SIG-M5 (cell line): ENCODE measurements at regions not wholly inside any gene's neighbourhood (a gene's known extent, or its start where the extent isn't known, plus 50 kb on each side); places are given as distances from the start of the nearest gene placed in this dataset.

Experiments used
- DNase-seq: peaks from one replicate; lab custom pipeline; 2025; lab: John Stamatoyannopoulos, UW

DNA sequence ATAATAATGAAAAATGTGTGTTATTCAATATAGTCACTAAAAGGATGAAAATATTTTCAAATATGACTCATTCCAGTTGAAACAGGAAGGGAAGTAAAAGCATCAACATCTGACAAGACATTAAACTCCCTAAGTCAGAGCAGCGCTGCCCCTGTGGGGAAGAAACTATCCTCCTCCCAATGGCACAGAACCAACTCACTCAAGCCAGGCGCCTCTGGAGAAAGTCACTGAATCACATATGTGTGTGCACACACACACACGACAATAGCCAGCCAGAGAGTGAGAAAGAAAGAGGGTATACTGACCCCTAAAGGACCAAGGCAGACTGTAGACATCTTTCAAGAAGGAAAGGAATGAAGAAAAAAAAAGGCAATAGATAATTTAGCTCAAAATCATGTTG is 126.9 kb downstream of the SETD4 start:
- no peak for DNase-seq

- peak; percentile 100 for DNase-seq
Measured at GRCh38 chr21:35932232-35932911, 128.0 kb downstream of the SETD4 start.

DNA sequence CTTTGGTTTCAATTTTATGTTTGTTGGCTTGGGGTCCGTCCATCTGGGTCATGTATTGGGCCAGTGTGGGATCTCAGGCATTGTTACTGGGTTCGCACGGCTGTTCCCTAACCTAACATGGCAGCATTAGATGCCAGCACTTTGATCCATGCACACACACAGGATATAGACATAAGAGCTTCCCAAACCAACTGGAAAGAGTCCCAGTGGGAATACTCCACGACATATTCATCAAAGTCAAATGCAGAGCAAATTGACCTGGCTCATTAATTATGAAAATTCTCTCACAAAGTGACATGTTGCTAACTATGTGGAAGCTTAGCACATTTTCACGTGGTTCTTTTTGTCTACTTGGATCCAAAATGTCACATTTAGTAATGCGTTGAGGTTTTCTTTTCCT is 130.4 kb downstream of the SETD4 start:
- no peak for DNase-seq

DNA sequence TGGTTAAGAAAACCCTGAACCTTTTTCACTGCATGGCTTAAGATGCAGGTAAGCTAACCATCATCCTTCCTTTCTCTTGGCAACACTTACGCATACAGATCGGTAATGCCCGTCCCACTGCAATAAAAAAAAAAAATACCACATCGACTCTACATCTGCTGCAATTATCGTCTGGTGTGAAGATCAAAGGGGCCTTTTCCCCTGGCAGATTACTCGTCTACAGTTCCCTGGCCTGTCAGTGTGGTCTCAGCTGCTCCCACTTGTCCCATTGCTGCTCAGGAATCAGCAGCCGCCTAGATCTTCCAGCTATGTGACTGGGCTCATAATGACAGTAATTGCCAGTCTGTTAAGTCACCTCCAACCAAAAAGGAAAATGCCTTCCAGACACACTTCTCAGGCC is 133.1 kb downstream of the SETD4 start:
- no peak for DNase-seq

DNA sequence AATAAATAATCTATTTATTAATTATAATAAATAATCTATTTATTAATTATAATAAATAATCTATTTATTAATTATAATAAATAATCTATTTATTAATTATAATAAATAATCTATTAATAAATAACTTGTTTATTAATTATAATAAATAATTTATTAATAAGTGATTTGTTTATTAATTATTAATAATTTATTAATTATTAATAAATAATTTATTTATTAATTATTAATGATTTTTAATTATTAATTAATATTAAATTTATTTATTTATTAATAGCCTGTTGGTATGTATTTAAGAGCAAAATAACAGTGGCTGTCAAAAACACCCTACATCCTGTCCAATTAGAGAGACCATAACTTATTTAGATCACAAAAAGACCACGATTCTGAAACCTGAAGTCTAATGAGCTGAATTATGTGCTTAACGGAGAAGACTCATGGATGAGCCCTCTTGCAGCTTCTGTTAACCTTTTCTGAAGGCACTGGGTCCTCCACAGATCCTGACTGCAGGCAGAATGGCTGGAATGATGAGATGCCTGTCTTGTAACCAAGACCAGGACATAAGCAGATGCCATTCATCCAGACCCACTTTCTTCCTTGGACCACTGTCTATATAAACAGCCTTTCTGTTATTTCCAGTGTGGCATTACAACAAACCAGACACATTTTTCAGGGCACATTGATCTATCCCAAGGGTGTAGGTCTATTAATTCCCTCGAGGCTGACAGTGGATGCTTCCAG is 134.2 kb downstream of the SETD4 start:
- no peak for DNase-seq

DNA sequence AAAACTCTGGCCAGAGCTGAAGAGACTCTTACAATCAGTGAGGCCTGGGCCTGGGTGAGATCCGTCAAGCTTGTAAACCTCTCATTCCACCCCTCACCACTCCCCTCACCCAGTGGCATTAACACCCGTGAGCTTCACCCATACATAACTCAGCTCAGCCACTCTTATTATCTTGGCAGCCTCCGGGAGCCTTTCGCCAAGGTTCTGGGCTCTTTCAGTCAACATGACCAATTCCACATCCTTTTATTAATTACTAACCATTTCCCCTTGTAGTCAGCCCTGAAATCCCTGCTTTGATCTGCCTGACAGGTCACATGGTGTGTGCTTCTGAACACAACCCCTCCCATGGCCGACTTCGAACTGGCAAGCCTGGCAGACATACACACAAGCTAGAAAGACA is 134.8 kb downstream of the SETD4 start:
- DNase-seq = no peak

DNA sequence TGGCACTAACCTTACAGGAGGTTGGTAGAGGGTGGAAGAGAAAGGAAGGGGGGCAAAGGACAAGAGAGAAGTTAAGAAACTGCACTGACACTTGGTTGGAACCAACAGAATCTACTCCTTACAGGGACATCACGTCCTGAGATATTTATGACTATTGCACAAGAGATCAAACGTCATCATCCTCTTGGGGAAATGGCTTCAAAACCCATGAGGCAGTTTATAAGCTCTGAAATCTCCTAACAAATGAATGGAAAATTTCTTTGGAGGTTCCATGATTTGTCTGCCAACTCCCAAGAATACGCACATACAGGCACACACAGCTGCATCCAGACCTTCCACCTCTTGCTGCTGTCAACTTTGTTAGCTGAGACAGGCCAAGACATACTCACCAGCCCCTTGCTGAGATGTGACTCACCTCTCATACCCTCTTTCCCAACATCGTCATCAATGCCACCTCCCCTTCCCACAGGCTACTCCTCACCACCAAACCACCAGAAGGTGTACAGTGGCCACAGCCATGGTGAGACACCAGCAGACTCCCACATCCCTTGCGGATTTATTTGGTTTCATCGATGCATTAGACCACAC is 135.5 kb downstream of the SETD4 start:
- no peak for DNase-seq

- DNase-seq = no peak
Measured at GRCh38 chr21:35923971-35924370, 136.4 kb downstream of the SETD4 start.

DNA sequence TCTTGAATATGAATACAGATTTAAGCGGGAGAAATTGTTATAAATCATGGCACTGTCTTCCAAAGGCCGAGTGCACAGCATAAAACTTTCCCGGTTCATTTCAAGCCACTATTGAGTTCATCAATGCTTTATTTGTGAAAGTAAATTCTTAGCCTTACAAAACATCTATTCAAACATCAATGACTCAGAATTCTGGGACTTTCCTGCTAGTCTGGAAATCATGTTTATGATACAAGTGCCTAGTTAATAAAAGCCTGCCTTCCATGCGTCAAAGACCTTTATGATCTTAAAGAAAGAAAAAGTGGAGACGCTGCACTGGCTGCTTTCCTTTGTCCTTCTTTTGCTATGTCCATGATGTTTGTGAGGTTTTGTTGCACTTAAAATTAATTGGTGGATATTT is 137.7 kb downstream of the SETD4 start:
- DNase-seq = no peak

DNA sequence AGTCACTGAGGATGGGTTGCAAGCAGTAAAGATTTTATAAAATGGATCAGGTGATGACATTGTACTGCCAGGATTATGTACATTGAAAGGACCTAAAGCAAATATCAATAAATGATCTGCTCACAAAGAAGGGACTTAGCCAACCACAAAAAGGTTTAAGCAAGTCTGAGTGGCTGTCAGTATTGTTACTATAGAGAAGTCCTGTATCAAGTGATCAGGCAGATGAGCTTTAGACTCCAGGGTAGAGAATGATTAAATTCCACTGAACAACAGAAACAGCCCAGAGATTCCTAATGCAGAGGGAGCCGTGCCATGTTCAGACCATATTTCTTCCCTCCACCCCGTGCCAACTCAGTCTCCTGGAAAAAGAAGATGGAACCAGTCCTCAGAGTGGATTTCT is 138.9 kb downstream of the SETD4 start:
- DNase-seq = no peak

GRCh38 chr21:35920436-35920835 is 139.9 kb downstream of the SETD4 start:
- DNase-seq = no peak

GRCh38 chr21:35915030-35915429 is 145.3 kb downstream of the SETD4 start:
- no peak for DNase-seq

DNA sequence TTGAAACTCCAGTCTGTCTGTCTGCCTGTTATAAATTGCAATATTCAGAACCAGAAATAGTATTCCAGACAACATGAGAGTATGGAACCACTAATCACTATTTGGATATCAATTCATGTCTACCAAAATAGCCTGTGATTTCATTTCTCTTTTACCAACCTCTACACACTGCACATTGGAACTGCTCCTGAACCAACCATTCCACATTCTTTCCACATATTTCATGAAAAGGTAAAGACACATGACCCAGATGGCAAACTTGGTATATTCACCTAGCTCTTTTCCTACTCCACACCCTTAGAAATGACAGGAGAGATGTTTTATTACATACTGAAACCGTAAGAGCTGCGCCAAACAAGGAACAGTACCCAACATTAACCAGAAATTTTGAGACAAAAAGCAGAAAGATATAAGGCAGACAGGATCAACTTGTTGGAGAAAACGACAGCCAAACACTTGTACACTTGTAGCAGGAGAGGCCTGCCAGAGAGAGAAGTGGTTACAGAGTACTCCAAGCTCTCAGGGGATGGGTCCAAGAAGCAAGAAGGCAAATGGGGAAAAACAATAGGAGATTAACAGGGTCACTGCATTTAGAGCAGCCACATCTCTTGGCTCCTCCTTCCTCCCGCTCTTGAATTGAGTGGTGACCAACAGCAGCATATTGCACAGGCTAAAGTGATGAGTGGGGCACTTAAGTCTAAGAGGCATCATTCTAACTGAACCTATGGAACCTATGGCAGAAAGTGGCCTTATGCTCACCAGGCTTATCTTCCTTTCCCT is 148.7 kb downstream of the SETD4 start:
- no peak for DNase-seq

DNA sequence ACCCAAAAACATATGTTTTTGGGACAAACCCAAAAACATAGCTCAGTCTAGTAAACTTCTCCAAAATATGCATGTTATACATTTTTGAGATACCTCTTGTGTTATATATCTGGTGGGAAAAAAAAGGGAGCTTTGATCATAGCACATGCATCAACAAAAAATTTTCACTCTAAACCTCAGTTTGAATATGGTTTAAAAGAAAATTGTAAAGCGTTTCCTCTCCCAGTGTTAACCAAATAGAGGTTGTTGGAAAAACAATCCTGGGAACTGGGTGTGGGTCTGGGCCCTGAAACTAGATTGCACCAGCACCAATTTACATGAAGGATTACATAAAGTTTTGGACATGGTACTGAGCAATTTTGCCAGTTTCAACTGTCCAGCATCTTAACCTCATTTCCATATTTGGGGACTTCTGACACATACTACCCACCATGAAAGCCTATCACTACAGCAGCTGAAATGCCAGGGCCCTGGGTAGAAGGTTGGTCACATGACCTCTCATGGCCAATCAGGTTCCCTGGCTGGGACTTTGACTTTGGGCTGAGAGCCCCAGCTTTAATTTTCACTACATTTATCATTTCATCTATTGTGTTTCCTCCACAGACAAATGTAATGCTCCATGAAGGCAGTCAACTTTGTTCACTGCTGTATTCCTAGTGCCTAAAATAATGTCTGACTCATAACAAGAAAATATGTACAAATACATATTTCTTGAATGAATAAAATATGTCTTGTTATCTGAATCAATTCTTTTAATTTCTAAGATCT is 150.7 kb downstream of the SETD4 start:
- DNase-seq = no peak

GRCh38 chr21:35908311-35909078 is 151.8 kb downstream of the SETD4 start:
- no peak for DNase-seq

DNA sequence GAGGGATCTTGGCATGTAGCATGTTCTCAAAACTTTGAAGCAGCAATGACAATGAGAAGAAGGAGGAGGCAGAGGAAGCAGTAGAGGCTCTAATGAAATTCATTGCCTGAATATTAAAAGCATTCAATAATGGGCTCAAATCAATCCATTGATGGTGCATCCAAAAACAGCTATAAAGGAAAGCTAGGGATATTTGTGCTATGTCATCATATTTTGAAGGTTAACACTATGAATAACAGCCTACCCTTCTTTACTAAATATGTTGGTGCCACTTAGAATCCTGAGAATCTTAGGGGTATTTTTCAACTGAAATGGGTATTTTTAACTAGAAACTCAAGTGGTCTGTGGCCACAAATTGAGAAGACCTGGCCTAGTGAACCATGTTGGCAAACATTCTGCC is 153.7 kb downstream of the SETD4 start:
- DNase-seq = no peak

DNA sequence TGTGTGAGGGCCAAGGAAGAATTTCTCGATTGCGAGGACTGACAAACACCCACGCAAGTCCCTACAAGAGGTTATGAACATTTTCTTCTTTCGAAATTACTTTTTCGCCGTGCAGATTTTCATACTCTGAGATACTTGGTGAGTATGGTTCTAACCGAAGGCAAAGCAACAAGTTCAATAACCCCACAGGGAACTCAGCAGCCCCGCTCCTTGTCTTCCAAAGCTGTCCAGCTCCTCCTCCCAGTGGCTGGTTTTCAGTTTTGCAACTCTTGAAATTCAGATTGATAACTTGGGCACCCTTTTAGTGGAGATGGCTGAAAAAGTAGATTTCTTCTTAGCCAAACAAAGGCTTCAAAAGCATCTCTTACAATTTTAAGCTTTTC is 154.4 kb downstream of the SETD4 start:
- DNase-seq = no peak

GRCh38 chr21:35905096-35905962 is 155.0 kb downstream of the SETD4 start:
- DNase-seq = no peak

- no peak for DNase-seq
Measured at GRCh38 chr21:35900539-35900938, 159.8 kb downstream of the SETD4 start.

- no peak for DNase-seq
Measured at GRCh38 chr21:35896060-35896459, 164.3 kb downstream of the SETD4 start.
